ENCODE measurements at regions not wholly inside any gene's neighbourhood (a gene's known extent, or its start where the extent isn't known, plus 50 kb on each side); places are given as distances from the start of the nearest gene placed in this dataset.

GRCh38 chr2:72035518-72036172 lies 112.0 kb downstream of the CYP26B1 start:
- TF ChIP-seq CTCF (IDR thresholded peaks at IDR 0.05) (no peak), POLR2A (IDR thresholded peaks at IDR 0.05) (no peak)
